ENCODE measurements at regions not wholly inside any gene's neighbourhood (a gene's known extent, or its start where the extent isn't known, plus 50 kb on each side); places are given as distances from the start of the nearest gene placed in this dataset.

GRCh38 chr4:60088807-60089486 is 1111.2 kb upstream of the ADGRL3 start:
- H3K4me3 ChIP-seq (ENCODE audit: low read length, poor library complexity, severe bottlenecking) = no peak overlapping the region
- no peaks in the 10 kb centered on the region for H3F3A ChIP-seq (ENCODE audit: low read depth)
- no peak for TF ChIP-seq CTCF (conservative IDR thresholded peaks at IDR 0.05; ENCODE audit: low read length)
- no peak for TF ChIP-seq EZH2phosphoT487 (IDR thresholded peaks at IDR 0.05; ENCODE audit: borderline replicate concordance)
- no peak overlapping the region for H2AFZ ChIP-seq (ENCODE audit: low read length)
- no peaks in the 10 kb centered on the region for H3K4me1 ChIP-seq (ENCODE audit: insufficient read depth, low read length, poor library complexity, severe bottlenecking)
- H3K36me3 ChIP-seq (ENCODE audit: insufficient read depth, low read length) = no peaks in the 10 kb centered on the region
- H3K9me3 ChIP-seq (ENCODE audit: insufficient read depth, low read depth, low read length) = no peaks in the 10 kb centered on the region
- no peak overlapping the region for H3K4me2 ChIP-seq (ENCODE audit: low read depth, low read length, poor library complexity, severe bottlenecking)
- no peaks in the 10 kb centered on the region for H3K27me3 ChIP-seq (ENCODE audit: insufficient read depth, low read length, poor library complexity, severe bottlenecking)
- no peaks in the 10 kb centered on the region for H3K9me2 ChIP-seq (replicated peaks; ENCODE audit: low read depth, low read length)
- no peaks in the 10 kb centered on the region for H4K20me1 ChIP-seq (ENCODE audit: insufficient read depth, low read length, poor library complexity, severe bottlenecking)
- no peaks in the 10 kb centered on the region for H3K79me2 ChIP-seq (ENCODE audit: insufficient read depth, low read length)
- no peak overlapping the region for H3K9ac ChIP-seq (ENCODE audit: low read depth, low read length, poor library complexity, severe bottlenecking)

GRCh38 chr4:60089546-60090273 is 1110.4 kb upstream of the ADGRL3 start:
- Histone ChIP-seq H3K9me3 (ENCODE audit: insufficient read depth, low read depth, low read length) (no peaks in the 10 kb centered on the region), H3K27me3 (ENCODE audit: insufficient read depth, low read length, poor library complexity, severe bottlenecking) (no peaks in the 10 kb centered on the region), H2AFZ (ENCODE audit: low read length) (no peak overlapping the region), H3K9me2 (replicated peaks; ENCODE audit: low read depth, low read length) (no peaks in the 10 kb centered on the region), H3F3A (ENCODE audit: low read depth) (no peaks in the 10 kb centered on the region), H3K4me3 (ENCODE audit: low read length, poor library complexity, severe bottlenecking) (no peak overlapping the region), H3K36me3 (ENCODE audit: insufficient read depth, low read length) (no peaks in the 10 kb centered on the region), H3K4me1 (ENCODE audit: insufficient read depth, low read length, poor library complexity, severe bottlenecking) (no peaks in the 10 kb centered on the region), H4K20me1 (ENCODE audit: insufficient read depth, low read length, poor library complexity, severe bottlenecking) (no peaks in the 10 kb centered on the region), H3K9ac (ENCODE audit: low read depth, low read length, poor library complexity, severe bottlenecking) (no peak overlapping the region), H3K79me2 (ENCODE audit: insufficient read depth, low read length) (no peaks in the 10 kb centered on the region), H3K4me2 (ENCODE audit: low read depth, low read length, poor library complexity, severe bottlenecking) (no peak overlapping the region)
- TF ChIP-seq CTCF (conservative IDR thresholded peaks at IDR 0.05; ENCODE audit: low read length) = no peak
- TF ChIP-seq EZH2phosphoT487 (IDR thresholded peaks at IDR 0.05; ENCODE audit: borderline replicate concordance) = no peak

- no peaks in the 10 kb centered on the region for H4K20me1 ChIP-seq (ENCODE audit: insufficient read depth, low read length, poor library complexity, severe bottlenecking)
- no peaks in the 10 kb centered on the region for H3K36me3 ChIP-seq (ENCODE audit: insufficient read depth, low read length)
- no peak overlapping the region for H3K9ac ChIP-seq (ENCODE audit: low read depth, low read length, poor library complexity, severe bottlenecking)
- no peaks in the 10 kb centered on the region for H3K9me3 ChIP-seq (ENCODE audit: insufficient read depth, low read depth, low read length)
- H3K9me2 ChIP-seq (replicated peaks; ENCODE audit: low read depth, low read length) = no peaks in the 10 kb centered on the region
- H3K4me2 ChIP-seq (ENCODE audit: low read depth, low read length, poor library complexity, severe bottlenecking) = no peak overlapping the region
- H3F3A ChIP-seq (ENCODE audit: low read depth) = no peaks in the 10 kb centered on the region
- TF ChIP-seq EZH2phosphoT487 (IDR thresholded peaks at IDR 0.05; ENCODE audit: borderline replicate concordance) = no peak
- no peak for TF ChIP-seq CTCF (conservative IDR thresholded peaks at IDR 0.05; ENCODE audit: low read length)
- H2AFZ ChIP-seq (ENCODE audit: low read length) = no peak overlapping the region
- no peaks in the 10 kb centered on the region for H3K79me2 ChIP-seq (ENCODE audit: insufficient read depth, low read length)
- no peak overlapping the region for H3K4me3 ChIP-seq (ENCODE audit: low read length, poor library complexity, severe bottlenecking)
- H3K4me1 ChIP-seq (ENCODE audit: insufficient read depth, low read length, poor library complexity, severe bottlenecking) = no peaks in the 10 kb centered on the region
- H3K27me3 ChIP-seq (ENCODE audit: insufficient read depth, low read length, poor library complexity, severe bottlenecking) = no peaks in the 10 kb centered on the region
Measured at GRCh38 chr4:60096676-60097075, 1103.5 kb upstream of the ADGRL3 start.
